Keratinocyte (primary cell): ENCODE measurements at regions not wholly inside any gene's neighbourhood (a gene's known extent, or its start where the extent isn't known, plus 50 kb on each side); places are given as distances from the start of the nearest gene placed in this dataset.

Experiments
- DNase-seq: peaks from one replicate; pipeline ENCODE4 v3.0.0-alpha.2; 2011; ENCODE audit warnings: low read depth, missing footprints, low spot score
- FAIRE-seq: peaks from 2 replicates; lab custom pipeline; 2011; peaks lifted over from hg19 to GRCh38; lab: Jason Lieb, UNC
- H2AFZ ChIP-seq: 2 replicates; pipeline ENCODE4 v1.6.0; 2012; ENCODE audit warnings: low read length, control low read depth, inconsistent platforms; ENCODE audit not compliant: control insufficient read depth
- H3K27ac ChIP-seq: 2 replicates; pipeline ENCODE4 v1.5.1; 2011; ENCODE audit warnings: low read length; ENCODE audit not compliant: control insufficient read depth, insufficient read depth
- H3K27me3 ChIP-seq: 3 replicates; pipeline ENCODE4 v1.6.0; 2011; ENCODE audit warnings: low read length; ENCODE audit not compliant: control insufficient read depth, insufficient read depth; ENCODE audit errors: extremely low read depth
- H3K36me3 ChIP-seq, 2 experiments: 2 replicates in 1 of 2; 3 replicates in 1 of 2; pipeline ENCODE4 v1.5.1; 2011; ENCODE audit warnings: low read length in 2 of 2, mild to moderate bottlenecking in 1 of 2; ENCODE audit not compliant: control insufficient read depth in 2 of 2, insufficient read depth in 2 of 2; ENCODE audit errors: extremely low read depth in 1 of 2
- H3K4me1 ChIP-seq: 3 replicates; pipeline ENCODE4 v1.5.1; 2011; ENCODE audit warnings: low read length; ENCODE audit not compliant: control insufficient read depth, insufficient read depth; ENCODE audit errors: extremely low read depth
- H3K4me2 ChIP-seq: 3 replicates; pipeline ENCODE4 v1.6.0; 2011; ENCODE audit warnings: low read depth, low read length; ENCODE audit not compliant: control insufficient read depth, insufficient read depth; ENCODE audit errors: extremely low read depth
- H3K4me3 ChIP-seq, 3 experiments: fragments of 200-600 bp in 1 of 3; sonication (generic) in 1 of 3; 2 replicates in 2 of 3; 3 replicates in 1 of 3; pipeline ENCODE4 v1.5.1; 2011 to 2016; ENCODE audit warnings: low read length in 3 of 3, mild to moderate bottlenecking in 3 of 3, control low read depth in 2 of 3, inconsistent platforms in 1 of 3, low read depth in 1 of 3, mixed read lengths in 1 of 3, mixed run types in 1 of 3, moderate library complexity in 1 of 3; ENCODE audit not compliant: control insufficient read depth in 2 of 3, insufficient read depth in 2 of 3; ENCODE audit errors: extremely low read depth in 1 of 3
- H3K79me2 ChIP-seq: 2 replicates; pipeline ENCODE4 v1.6.0; 2012; ENCODE audit warnings: low read length; ENCODE audit not compliant: control insufficient read depth, insufficient read depth
- H3K9ac ChIP-seq: 3 replicates; pipeline ENCODE4 v1.6.0; 2011; ENCODE audit warnings: low read length; ENCODE audit not compliant: control insufficient read depth, insufficient read depth; ENCODE audit errors: extremely low read depth
- H3K9me1 ChIP-seq: 3 replicates; pipeline ENCODE4 v1.6.0; 2011; ENCODE audit warnings: low read length; ENCODE audit not compliant: control insufficient read depth, insufficient read depth; ENCODE audit errors: extremely low read depth
- H3K9me3 ChIP-seq: 2 replicates; pipeline ENCODE4 v1.5.1; 2012; ENCODE audit warnings: low read depth, low read length; ENCODE audit not compliant: control insufficient read depth
- H4K20me1 ChIP-seq: 3 replicates; pipeline ENCODE4 v1.6.0; 2011; ENCODE audit warnings: low read length; ENCODE audit not compliant: control insufficient read depth, insufficient read depth; ENCODE audit errors: extremely low read depth
- EZH2 ChIP-seq: IDR thresholded peaks from one replicate; pipeline ENCODE4 v1.6.1; 2012; ENCODE audit warnings: inconsistent platforms, mild to moderate bottlenecking, low read length, moderate library complexity
- dilution Hi-C: fragments of 300-500 bp; cut with MboI; formaldehyde crosslinking; loops from one replicate; pipeline ENCODE4 v1.7.0; 2020; ENCODE audit warnings: low sequenced_read_pairs; ENCODE audit not compliant: extremely low pct_ligation_motif_present
- TF ChIP-seq, protein P1 (sequence below), 3 experiments: IDR thresholded peaks in 1 of 3; conservative IDR thresholded peaks in 1 of 3; optimal IDR thresholded peaks in 1 of 3; 2 replicates in 2 of 3; 3 replicates in 1 of 3; pipeline versions ENCODE3 to v1.5.1; 2011; ENCODE audit warnings: low read length in 3 of 3, mild to moderate bottlenecking in 3 of 3, moderate library complexity in 2 of 3, control low read depth in 1 of 3, inconsistent platforms in 1 of 3; ENCODE audit not compliant: insufficient read depth in 2 of 3; ENCODE audit errors: extremely low read depth in 1 of 3

- dilution Hi-C loops, result no loop called here
- H4K20me1 ChIP-seq, result no peaks in the 10 kb centered on the region
- FAIRE-seq (no peak), DNase-seq (no peak)
- H3K27me3 ChIP-seq, result no peaks in the 10 kb centered on the region
- no peaks in the 10 kb centered on the region for H3K9me3 ChIP-seq
- no peaks in the 10 kb centered on the region for H3K36me3 ChIP-seq
- H3K27ac ChIP-seq, result no peak overlapping the region
- H2AFZ ChIP-seq, result no peak overlapping the region
- H3K9me1 ChIP-seq, result no peaks in the 10 kb centered on the region
- H3K79me2 ChIP-seq, result no peaks in the 10 kb centered on the region
- H3K4me1 ChIP-seq, result no peaks in the 10 kb centered on the region
- no peak overlapping the region for H3K9ac ChIP-seq
- TF ChIP-seq, protein P1, sequence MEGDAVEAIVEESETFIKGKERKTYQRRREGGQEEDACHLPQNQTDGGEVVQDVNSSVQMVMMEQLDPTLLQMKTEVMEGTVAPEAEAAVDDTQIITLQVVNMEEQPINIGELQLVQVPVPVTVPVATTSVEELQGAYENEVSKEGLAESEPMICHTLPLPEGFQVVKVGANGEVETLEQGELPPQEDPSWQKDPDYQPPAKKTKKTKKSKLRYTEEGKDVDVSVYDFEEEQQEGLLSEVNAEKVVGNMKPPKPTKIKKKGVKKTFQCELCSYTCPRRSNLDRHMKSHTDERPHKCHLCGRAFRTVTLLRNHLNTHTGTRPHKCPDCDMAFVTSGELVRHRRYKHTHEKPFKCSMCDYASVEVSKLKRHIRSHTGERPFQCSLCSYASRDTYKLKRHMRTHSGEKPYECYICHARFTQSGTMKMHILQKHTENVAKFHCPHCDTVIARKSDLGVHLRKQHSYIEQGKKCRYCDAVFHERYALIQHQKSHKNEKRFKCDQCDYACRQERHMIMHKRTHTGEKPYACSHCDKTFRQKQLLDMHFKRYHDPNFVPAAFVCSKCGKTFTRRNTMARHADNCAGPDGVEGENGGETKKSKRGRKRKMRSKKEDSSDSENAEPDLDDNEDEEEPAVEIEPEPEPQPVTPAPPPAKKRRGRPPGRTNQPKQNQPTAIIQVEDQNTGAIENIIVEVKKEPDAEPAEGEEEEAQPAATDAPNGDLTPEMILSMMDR (optimal IDR thresholded peaks at IDR 0.05 in 1 of 3, IDR thresholded peaks at IDR 0.05 in 1 of 3, conservative IDR thresholded peaks at IDR 0.05 in 1 of 3; ENCODE audit: extremely low read depth in 1 of 3, insufficient read depth in 2 of 3, low read length in 3 of 3), result no peak
- no peak overlapping the region for H3K4me3 ChIP-seq
- no peak overlapping the region for H3K4me2 ChIP-seq
Observed at GRCh38 chr6:151723152-151723551, 84.3 kb upstream of the ESR1 start.

DNA sequence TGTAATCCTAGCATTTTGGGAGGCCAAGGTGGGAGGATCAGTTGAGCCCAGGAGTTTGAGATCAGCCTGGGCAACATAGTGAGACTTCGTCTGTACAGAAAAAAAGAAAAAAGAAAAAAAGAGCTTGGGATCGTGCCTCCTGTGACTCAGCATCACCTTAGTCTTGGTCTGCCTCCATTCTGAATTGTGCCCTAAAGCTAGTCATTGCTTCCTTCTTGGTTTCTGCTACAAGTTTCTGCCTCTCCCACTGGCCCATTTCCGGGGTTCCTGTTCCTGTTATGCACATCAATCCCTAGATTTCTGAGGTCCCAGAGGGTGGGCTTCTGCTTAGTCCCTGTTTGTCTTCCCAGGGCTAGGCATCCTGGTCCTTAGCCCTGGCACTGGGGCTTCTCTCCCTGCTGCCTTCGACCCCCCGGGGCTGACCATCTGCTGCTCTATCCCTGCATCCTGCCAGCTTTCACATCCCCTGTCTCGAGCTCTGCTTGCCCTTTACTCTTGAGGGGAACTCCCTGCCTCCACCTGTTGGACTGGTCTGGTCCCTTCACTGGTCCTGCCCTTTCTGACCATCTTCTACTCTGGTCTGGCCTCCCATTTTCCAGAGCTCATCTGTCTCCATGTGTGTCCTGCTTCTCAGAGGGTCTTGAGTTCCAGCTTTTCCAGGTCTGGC is 77.5 kb upstream of the ESR1 start:
- Histone ChIP-seq H3K79me2 (no peaks in the 10 kb centered on the region), H4K20me1 (no peaks in the 10 kb centered on the region), H3K27ac (no peak overlapping the region), H3K9ac (no peak overlapping the region), H3K9me1 (no peaks in the 10 kb centered on the region), H3K9me3 (no peaks in the 10 kb centered on the region), H3K36me3 (no peaks in the 10 kb centered on the region), H2AFZ (no peak overlapping the region), H3K4me1 (no peaks in the 10 kb centered on the region), H3K27me3 (no peaks in the 10 kb centered on the region), H3K4me2 (no peak overlapping the region), H3K4me3 (no peak overlapping the region)
- dilution Hi-C loops, result no loop called here
- FAIRE-seq (no peak), DNase-seq (no peak)
- TF ChIP-seq EZH2, result no peak
- TF ChIP-seq, protein P1 (optimal IDR thresholded peaks at IDR 0.05 in 1 of 3, IDR thresholded peaks at IDR 0.05 in 1 of 3, conservative IDR thresholded peaks at IDR 0.05 in 1 of 3; ENCODE audit: extremely low read depth in 1 of 3, insufficient read depth in 2 of 3, low read length in 3 of 3), result no peak
